Loucy (cell line): ENCODE measurements at regions not wholly inside any gene's neighbourhood (a gene's known extent, or its start where the extent isn't known, plus 50 kb on each side); places are given as distances from the start of the nearest gene placed in this dataset.

ENCODE experiments used
- CTCF ChIP-seq: fragments of 200-600 bp; sonication (generic); conservative IDR thresholded peaks from 2 replicates; pipeline ENCODE4 v1.5.1; 2014; ENCODE audit warnings: mild to moderate bottlenecking, antibody characterized with exemption, low read length
- EZH2phosphoT487 ChIP-seq: fragments of 200-600 bp; IDR thresholded peaks from 2 replicates; pipeline ENCODE4 v1.6.1; 2018; ENCODE audit warnings: antibody characterized with exemption, mild to moderate bottlenecking, moderate library complexity, borderline replicate concordance

- TF ChIP-seq CTCF (no peak), EZH2phosphoT487 (no peak)
Measured at GRCh38 chr5:53825926-53826325, 265.5 kb downstream of the NDUFS4 start.
